ENCODE measurements at regions not wholly inside any gene's neighbourhood (a gene's known extent, or its start where the extent isn't known, plus 50 kb on each side); places are given as distances from the start of the nearest gene placed in this dataset.

DNA sequence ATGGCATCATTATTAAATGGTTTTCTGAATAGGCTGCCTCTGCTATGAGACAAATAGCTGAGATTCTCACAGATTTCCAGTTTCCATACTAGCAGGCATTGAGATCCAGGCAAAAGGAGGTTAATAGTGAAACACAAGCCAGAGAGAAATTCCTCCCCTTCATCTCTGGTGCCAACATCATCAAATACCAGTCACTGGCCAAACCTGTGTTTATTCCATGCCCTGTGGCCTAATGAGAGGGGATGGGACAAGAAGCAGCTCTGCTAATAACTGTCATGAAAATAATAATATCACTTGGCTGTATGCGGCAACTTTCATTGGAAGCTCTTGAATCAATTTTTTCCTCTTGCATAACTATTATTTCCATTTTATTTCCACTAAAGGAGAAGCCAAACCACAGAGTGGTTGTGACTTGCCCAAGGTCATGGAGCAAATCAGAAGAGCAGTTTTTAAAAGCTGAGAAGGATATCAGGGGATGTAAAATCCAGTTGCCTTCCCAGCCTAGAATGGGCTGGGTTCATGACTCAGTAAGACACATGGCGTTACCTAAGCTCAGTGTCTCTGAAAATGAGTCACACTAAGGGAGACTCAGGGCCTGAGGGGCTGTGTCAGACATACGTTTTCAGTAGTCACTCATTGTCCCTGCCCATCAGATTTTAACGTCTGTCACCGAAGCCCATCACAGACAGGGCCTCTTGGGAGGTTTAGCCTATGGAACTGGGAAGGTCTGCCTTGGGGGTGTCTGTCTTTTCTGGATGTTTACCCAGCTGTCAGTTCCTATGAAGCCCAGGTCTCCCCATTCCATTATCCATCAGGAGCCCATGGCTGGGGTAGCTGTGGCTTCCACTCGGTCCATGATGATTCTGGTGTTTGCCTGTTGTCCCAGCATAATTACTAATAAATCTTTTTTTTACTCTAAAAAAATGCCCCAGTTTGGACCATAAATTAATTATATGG is 208.8 kb upstream of the EEA1 start:
- H3K4me2 ChIP-seq: peak overlapping the region; percentile 47
- BruUV-seq (replicated peaks): no TSS peak

GRCh38 chr12:93139028-93139665 is 210.1 kb upstream of the EEA1 start:
- H3F3A ChIP-seq (ENCODE audit: insufficient read depth, low read depth): peaks cover 50% of the 10 kb centered on the region
- no peak overlapping the region for H3K4me2 ChIP-seq
- H3K27ac ChIP-seq: no peak overlapping the region
- no peaks in the 10 kb centered on the region for H4K20me1 ChIP-seq (ENCODE audit: insufficient read depth)
- ChIA-PET POLR2A (ENCODE audit: unreplicated experiment) (no interaction called here), CTCF (no interaction called here)
- peaks cover 5% of the 10 kb centered on the region; the same call in 1 of the 2 replicates for H3K9me3 ChIP-seq (ENCODE audit: insufficient read depth, low read depth)
- H3K27me3 ChIP-seq (ENCODE audit: insufficient read depth, low read depth): no peaks in the 10 kb centered on the region
- intact Hi-C loops (cut with micrococcal nuclease; ENCODE audit: unreplicated experiment): loop anchor here (2.0 kb wide), 1 partner anchor 60 kb away; no protein-coding TSS in a partner anchor
- no peaks in the 10 kb centered on the region for H3K9me2 ChIP-seq (ENCODE audit: insufficient read depth)
- TF ChIP-seq EZH2 (IDR thresholded peaks at IDR 0.05; ENCODE audit: low read depth): no peak
- TF ChIP-seq, protein P1, sequence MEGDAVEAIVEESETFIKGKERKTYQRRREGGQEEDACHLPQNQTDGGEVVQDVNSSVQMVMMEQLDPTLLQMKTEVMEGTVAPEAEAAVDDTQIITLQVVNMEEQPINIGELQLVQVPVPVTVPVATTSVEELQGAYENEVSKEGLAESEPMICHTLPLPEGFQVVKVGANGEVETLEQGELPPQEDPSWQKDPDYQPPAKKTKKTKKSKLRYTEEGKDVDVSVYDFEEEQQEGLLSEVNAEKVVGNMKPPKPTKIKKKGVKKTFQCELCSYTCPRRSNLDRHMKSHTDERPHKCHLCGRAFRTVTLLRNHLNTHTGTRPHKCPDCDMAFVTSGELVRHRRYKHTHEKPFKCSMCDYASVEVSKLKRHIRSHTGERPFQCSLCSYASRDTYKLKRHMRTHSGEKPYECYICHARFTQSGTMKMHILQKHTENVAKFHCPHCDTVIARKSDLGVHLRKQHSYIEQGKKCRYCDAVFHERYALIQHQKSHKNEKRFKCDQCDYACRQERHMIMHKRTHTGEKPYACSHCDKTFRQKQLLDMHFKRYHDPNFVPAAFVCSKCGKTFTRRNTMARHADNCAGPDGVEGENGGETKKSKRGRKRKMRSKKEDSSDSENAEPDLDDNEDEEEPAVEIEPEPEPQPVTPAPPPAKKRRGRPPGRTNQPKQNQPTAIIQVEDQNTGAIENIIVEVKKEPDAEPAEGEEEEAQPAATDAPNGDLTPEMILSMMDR (conservative IDR thresholded peaks at IDR 0.05): no peak
- no peaks in the 10 kb centered on the region for H3K79me2 ChIP-seq (ENCODE audit: low read depth)
- no peak overlapping the region for H2AFZ ChIP-seq
- no peak for DNase-seq
- peaks cover 65% of the 10 kb centered on the region for H3K4me1 ChIP-seq (replicated peaks; ENCODE audit: insufficient read depth)
- H3K36me3 ChIP-seq (ENCODE audit: low read depth): no peaks in the 10 kb centered on the region
- H3K4me3 ChIP-seq: no peak overlapping the region
- no TSS peak for BruUV-seq (replicated peaks)

More for the DNA sequence above, 208.8 kb upstream of the EEA1 start:
- no peak overlapping the region for H3K4me3 ChIP-seq
- TF ChIP-seq EZH2 (IDR thresholded peaks at IDR 0.05; ENCODE audit: low read depth): no peak
- TF ChIP-seq, protein P1 (conservative IDR thresholded peaks at IDR 0.05): no peak
- peaks cover 5% of the 10 kb centered on the region; the same call in 1 of the 2 replicates for H3K9me3 ChIP-seq (ENCODE audit: insufficient read depth, low read depth)
- peak; percentile 33 to 89 for DNase-seq
- no peaks in the 10 kb centered on the region for H3K9me2 ChIP-seq (ENCODE audit: insufficient read depth)
- peaks cover 56% of the 10 kb centered on the region for H3K4me1 ChIP-seq (replicated peaks; ENCODE audit: insufficient read depth)
- no peak overlapping the region for H2AFZ ChIP-seq
- H3K27me3 ChIP-seq (ENCODE audit: insufficient read depth, low read depth): no peaks in the 10 kb centered on the region
- ChIA-PET POLR2A (ENCODE audit: unreplicated experiment) (no interaction called here), CTCF (interaction anchor here (0.6 kb wide), 2 partner anchors 30 to 52 kb away, joined by 3 to 4 read pairs; no protein-coding TSS in a partner anchor)
- no peaks in the 10 kb centered on the region for H3K79me2 ChIP-seq (ENCODE audit: low read depth)
- H3K27ac ChIP-seq: peak overlapping the region; percentile 45
- H3F3A ChIP-seq (ENCODE audit: insufficient read depth, low read depth): peaks cover 48% of the 10 kb centered on the region
- H3K36me3 ChIP-seq (ENCODE audit: low read depth): no peaks in the 10 kb centered on the region
- H4K20me1 ChIP-seq (ENCODE audit: insufficient read depth): no peaks in the 10 kb centered on the region
- intact Hi-C loops (cut with micrococcal nuclease; ENCODE audit: unreplicated experiment): loop anchor here (2.0 kb wide), 1 partner anchor 61 kb away; no protein-coding TSS in a partner anchor

DNA sequence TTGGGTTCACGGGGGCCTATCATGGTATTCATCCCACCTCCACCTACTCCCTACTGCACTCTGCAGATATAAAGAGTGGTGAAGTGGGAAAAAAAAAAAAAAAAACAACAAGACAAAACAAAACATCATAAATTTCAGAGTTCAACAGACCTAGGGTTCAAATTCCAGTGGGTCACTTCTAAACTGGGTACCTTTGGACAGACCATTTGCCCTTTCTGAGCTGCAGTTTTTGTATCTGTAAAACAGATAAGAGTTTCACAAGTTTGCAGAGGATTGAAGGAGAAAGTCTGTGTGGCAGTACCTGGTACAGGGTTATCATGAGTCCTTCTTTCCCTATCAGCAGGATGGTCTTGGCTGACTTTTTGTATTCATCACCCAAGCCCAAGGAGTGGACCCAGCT is 211.2 kb upstream of the EEA1 start:
- H3K9me3 ChIP-seq (ENCODE audit: insufficient read depth, low read depth): peaks cover 5% of the 10 kb centered on the region; the same call in 1 of the 2 replicates
- ChIA-PET CTCF (interaction anchor here (0.6 kb wide), 2 partner anchors 81 to 123 kb away, joined by 3 to 5 read pairs; no protein-coding TSS in a partner anchor), POLR2A (ENCODE audit: unreplicated experiment) (no interaction called here)
- no peaks in the 10 kb centered on the region for H3K79me2 ChIP-seq (ENCODE audit: low read depth)
- TF ChIP-seq EZH2 (IDR thresholded peaks at IDR 0.05; ENCODE audit: low read depth): no peak
- TF ChIP-seq, protein P1 (conservative IDR thresholded peaks at IDR 0.05): no peak
- H3K27me3 ChIP-seq (ENCODE audit: insufficient read depth, low read depth): no peaks in the 10 kb centered on the region
- no peak overlapping the region for H3K27ac ChIP-seq
- H2AFZ ChIP-seq: no peak overlapping the region
- H3K36me3 ChIP-seq (ENCODE audit: low read depth): no peaks in the 10 kb centered on the region
- DNase-seq: no peak
- intact Hi-C loops (cut with micrococcal nuclease; ENCODE audit: unreplicated experiment): no loop called here
- H4K20me1 ChIP-seq (ENCODE audit: insufficient read depth): no peaks in the 10 kb centered on the region
- H3K4me1 ChIP-seq (replicated peaks; ENCODE audit: insufficient read depth): peaks cover 65% of the 10 kb centered on the region
- H3K9me2 ChIP-seq (ENCODE audit: insufficient read depth): no peaks in the 10 kb centered on the region
- BruUV-seq (replicated peaks): no TSS peak
- peaks cover 46% of the 10 kb centered on the region for H3F3A ChIP-seq (ENCODE audit: insufficient read depth, low read depth)
- no peak overlapping the region for H3K4me3 ChIP-seq
- no peak overlapping the region for H3K4me2 ChIP-seq
